ENCODE measurements at regions not wholly inside any gene's neighbourhood (a gene's known extent, or its start where the extent isn't known, plus 50 kb on each side); places are given as distances from the start of the nearest gene placed in this dataset.

DNA sequence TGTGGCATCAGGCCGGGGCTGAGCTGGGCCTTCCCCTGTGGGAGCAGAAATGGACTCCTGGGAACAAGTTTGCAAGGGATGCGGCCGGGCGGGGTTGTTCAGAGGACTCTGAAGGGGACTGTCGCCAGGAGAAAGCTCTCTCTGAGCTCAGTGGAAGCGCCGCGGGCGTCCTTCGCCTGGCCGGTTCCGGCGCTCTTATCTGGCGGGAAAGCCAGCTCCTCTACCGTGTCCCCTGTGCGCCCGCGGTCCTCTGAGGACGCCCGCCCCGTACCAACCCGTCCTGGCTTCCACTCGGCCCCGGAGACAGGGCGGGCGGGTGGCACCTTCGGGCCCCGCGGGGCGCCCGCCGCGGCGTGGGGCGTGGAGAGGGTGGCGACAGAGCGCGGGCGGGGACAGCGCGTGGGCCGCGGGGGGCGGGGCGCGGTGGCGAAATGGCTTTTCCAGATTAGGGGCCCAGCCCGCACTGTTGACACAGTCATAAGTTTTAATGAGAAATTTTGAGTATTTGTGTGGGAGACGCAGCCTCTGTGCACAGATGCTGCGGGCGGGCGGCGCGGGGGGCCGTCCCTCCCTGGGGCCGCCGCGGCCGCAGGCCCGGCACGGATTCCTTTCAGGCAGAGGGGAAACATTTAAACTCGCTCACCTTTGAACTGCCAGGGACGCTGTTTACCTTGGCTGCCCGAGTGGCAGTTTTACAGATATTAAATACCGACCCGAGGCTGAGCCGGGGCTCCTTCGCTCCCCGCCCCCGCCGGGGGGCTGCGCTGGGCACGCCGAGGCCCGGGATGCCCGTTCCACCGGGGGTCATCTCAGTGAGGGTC is 70.2 kb downstream of the FOXD2 start:
- Histone ChIP-seq H3K79me2 (replicated peaks; ENCODE audit: insufficient read depth) (no peaks in the 10 kb centered on the region), H2AFZ (peak overlapping the region; percentile 94), H3K4me2 (peak overlapping the region; percentile 95), H3F3A (replicated peaks; ENCODE audit: low read depth) (no peaks in the 10 kb centered on the region), H3K36me3 (ENCODE audit: insufficient read depth) (no peaks in the 10 kb centered on the region), H4K20me1 (replicated peaks; ENCODE audit: insufficient read depth) (no peaks in the 10 kb centered on the region; the same call in 1 of the 2 replicates), H3K27ac (ENCODE audit: low read depth) (no peak overlapping the region), H3K4me3 (peak overlapping the region; percentile 73), H3K27me3 (ENCODE audit: insufficient read depth) (peaks cover 86% of the 10 kb centered on the region), H3K9me2 (ENCODE audit: insufficient read depth) (no peaks in the 10 kb centered on the region), H3K4me1 (ENCODE audit: insufficient read depth) (peaks cover 9% of the 10 kb centered on the region; the same call in 1 of the 2 replicates)
- DNase-seq (ENCODE audit: low spot score) (peak; percentile 68), ATAC-seq (peak; percentile 76)
- no peaks in the 10 kb centered on the region; the same call in 2 of the 3 replicates for H3K4me1 Mint-ChIP-seq
- TF ChIP-seq EZH2 (IDR thresholded peaks at IDR 0.05; ENCODE audit: low read depth, unreplicated experiment), result peak; percentile 49
- TF ChIP-seq, protein P1, sequence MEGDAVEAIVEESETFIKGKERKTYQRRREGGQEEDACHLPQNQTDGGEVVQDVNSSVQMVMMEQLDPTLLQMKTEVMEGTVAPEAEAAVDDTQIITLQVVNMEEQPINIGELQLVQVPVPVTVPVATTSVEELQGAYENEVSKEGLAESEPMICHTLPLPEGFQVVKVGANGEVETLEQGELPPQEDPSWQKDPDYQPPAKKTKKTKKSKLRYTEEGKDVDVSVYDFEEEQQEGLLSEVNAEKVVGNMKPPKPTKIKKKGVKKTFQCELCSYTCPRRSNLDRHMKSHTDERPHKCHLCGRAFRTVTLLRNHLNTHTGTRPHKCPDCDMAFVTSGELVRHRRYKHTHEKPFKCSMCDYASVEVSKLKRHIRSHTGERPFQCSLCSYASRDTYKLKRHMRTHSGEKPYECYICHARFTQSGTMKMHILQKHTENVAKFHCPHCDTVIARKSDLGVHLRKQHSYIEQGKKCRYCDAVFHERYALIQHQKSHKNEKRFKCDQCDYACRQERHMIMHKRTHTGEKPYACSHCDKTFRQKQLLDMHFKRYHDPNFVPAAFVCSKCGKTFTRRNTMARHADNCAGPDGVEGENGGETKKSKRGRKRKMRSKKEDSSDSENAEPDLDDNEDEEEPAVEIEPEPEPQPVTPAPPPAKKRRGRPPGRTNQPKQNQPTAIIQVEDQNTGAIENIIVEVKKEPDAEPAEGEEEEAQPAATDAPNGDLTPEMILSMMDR (conservative IDR thresholded peaks at IDR 0.05; ENCODE audit: low read depth in 2 of 2), result no peak
- TF ChIP-seq ZNF114 (CRISPR knock-in tag; IDR thresholded peaks at IDR 0.05), result no peak
- TF ChIP-seq, protein P2, sequence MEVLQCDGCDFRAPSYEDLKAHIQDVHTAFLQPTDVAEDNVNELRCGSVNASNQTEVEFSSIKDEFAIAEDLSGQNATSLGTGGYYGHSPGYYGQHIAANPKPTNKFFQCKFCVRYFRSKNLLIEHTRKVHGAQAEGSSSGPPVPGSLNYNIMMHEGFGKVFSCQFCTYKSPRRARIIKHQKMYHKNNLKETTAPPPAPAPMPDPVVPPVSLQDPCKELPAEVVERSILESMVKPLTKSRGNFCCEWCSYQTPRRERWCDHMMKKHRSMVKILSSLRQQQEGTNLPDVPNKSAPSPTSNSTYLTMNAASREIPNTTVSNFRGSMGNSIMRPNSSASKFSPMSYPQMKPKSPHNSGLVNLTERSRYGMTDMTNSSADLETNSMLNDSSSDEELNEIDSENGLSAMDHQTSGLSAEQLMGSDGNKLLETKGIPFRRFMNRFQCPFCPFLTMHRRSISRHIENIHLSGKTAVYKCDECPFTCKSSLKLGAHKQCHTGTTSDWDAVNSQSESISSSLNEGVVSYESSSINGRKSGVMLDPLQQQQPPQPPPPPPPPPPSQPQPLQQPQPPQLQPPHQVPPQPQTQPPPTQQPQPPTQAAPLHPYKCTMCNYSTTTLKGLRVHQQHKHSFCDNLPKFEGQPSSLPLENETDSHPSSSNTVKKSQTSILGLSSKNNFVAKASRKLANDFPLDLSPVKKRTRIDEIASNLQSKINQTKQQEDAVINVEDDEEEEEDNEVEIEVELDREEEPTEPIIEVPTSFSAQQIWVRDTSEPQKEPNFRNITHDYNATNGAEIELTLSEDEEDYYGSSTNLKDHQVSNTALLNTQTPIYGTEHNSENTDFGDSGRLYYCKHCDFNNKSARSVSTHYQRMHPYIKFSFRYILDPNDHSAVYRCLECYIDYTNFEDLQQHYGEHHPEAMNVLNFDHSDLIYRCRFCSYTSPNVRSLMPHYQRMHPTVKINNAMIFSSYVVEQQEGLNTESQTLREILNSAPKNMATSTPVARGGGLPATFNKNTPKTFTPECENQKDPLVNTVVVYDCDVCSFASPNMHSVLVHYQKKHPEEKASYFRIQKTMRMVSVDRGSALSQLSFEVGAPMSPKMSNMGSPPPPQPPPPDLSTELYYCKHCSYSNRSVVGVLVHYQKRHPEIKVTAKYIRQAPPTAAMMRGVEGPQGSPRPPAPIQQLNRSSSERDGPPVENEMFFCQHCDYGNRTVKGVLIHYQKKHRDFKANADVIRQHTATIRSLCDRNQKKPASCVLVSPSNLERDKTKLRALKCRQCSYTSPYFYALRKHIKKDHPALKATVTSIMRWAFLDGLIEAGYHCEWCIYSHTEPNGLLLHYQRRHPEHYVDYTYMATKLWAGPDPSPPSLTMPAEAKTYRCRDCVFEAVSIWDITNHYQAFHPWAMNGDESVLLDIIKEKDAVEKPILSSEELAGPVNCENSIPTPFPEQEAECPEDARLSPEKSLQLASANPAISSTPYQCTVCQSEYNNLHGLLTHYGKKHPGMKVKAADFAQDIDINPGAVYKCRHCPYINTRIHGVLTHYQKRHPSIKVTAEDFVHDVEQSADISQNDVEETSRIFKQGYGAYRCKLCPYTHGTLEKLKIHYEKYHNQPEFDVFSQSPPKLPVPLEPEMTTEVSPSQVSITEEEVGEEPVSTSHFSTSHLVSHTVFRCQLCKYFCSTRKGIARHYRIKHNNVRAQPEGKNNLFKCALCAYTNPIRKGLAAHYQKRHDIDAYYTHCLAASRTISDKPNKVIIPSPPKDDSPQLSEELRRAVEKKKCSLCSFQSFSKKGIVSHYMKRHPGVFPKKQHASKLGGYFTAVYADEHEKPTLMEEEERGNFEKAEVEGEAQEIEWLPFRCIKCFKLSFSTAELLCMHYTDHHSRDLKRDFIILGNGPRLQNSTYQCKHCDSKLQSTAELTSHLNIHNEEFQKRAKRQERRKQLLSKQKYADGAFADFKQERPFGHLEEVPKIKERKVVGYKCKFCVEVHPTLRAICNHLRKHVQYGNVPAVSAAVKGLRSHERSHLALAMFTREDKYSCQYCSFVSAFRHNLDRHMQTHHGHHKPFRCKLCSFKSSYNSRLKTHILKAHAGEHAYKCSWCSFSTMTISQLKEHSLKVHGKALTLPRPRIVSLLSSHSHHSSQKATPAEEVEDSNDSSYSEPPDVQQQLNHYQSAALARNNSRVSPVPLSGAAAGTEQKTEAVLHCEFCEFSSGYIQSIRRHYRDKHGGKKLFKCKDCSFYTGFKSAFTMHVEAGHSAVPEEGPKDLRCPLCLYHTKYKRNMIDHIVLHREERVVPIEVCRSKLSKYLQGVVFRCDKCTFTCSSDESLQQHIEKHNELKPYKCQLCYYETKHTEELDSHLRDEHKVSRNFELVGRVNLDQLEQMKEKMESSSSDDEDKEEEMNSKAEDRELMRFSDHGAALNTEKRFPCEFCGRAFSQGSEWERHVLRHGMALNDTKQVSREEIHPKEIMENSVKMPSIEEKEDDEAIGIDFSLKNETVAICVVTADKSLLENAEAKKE (CRISPR knock-in tag; IDR thresholded peaks at IDR 0.05), result no peak
- no peaks in the 10 kb centered on the region for H3K9me3 Mint-ChIP-seq
- no peaks in the 10 kb centered on the region for H3K36me3 Mint-ChIP-seq (ENCODE audit: low read depth)
- peak overlapping the region; percentile 73; the same call in 2 of the 3 replicates for H3K4me3 Mint-ChIP-seq
- H3K27ac Mint-ChIP-seq, result no peak overlapping the region
- H3K27me3 Mint-ChIP-seq (ENCODE audit: insufficient read depth, low read depth, poor library complexity), result peaks cover 42% of the 10 kb centered on the region
